ENCODE measurements at regions not wholly inside any gene's neighbourhood (a gene's known extent, or its start where the extent isn't known, plus 50 kb on each side); places are given as distances from the start of the nearest gene placed in this dataset.
A peak's percentile ranks its signal among the peaks of the same experiment; 100 is the strongest.
"Not testable (repeated sequence)": the region's sequence is repeated elsewhere in the genome, so short reads cannot be mapped to it uniquely, and the experiment has no call there.

- H3K36me3 Mint-ChIP-seq (ENCODE audit: unreplicated experiment); H3K4me3 Mint-ChIP-seq (ENCODE audit: unreplicated experiment); H3K9me3 Mint-ChIP-seq (ENCODE audit: unreplicated experiment); H3K4me1 Mint-ChIP-seq (ENCODE audit: low read depth, unreplicated experiment); H3K27me3 Mint-ChIP-seq (ENCODE audit: unreplicated experiment); H3K27ac Mint-ChIP-seq (ENCODE audit: unreplicated experiment); DNase-seq: not testable (repeated sequence)
Measured at GRCh38 chr3:48101301-48101650, 85.1 kb upstream of the MAP4 start.

- H3K4me1 Mint-ChIP-seq (ENCODE audit: low read depth, unreplicated experiment) = peaks cover 7% of the 10 kb centered on the region
- H3K27me3 Mint-ChIP-seq (ENCODE audit: unreplicated experiment) = peaks cover 12% of the 10 kb centered on the region
- no peaks in the 10 kb centered on the region for H3K36me3 Mint-ChIP-seq (ENCODE audit: unreplicated experiment)
Measured at GRCh38 chr3:48092270-48092669, 76.1 kb upstream of the MAP4 start.

GRCh38 chr3:48090166-48090939, 74.1 kb upstream of the MAP4 start:
- H3K27me3 Mint-ChIP-seq (ENCODE audit: unreplicated experiment) = peaks cover 12% of the 10 kb centered on the region
- peaks cover 14% of the 10 kb centered on the region for H3K4me1 Mint-ChIP-seq (ENCODE audit: low read depth, unreplicated experiment)
- H3K36me3 Mint-ChIP-seq (ENCODE audit: unreplicated experiment) = no peaks in the 10 kb centered on the region
- peaks cover 8% of the 10 kb centered on the region for H3K9me3 Mint-ChIP-seq (ENCODE audit: unreplicated experiment)
- no peak for DNase-seq
- H3K4me3 Mint-ChIP-seq (ENCODE audit: unreplicated experiment) = peak overlapping the region; percentile 91
- peak overlapping the region; percentile 96 for H3K27ac Mint-ChIP-seq (ENCODE audit: unreplicated experiment)
- no peak for TF ChIP-seq CTCF (IDR thresholded peaks at IDR 0.05; ENCODE audit: partially characterized antibody, unreplicated experiment)

More at GRCh38 chr3:48092270-48092669, 76.1 kb upstream of the MAP4 start:
- TF ChIP-seq CTCF (IDR thresholded peaks at IDR 0.05; ENCODE audit: partially characterized antibody, unreplicated experiment) = no peak
- Mint-ChIP-seq H3K9me3 (ENCODE audit: unreplicated experiment) (peaks cover 8% of the 10 kb centered on the region), H3K27ac (ENCODE audit: unreplicated experiment) (no peak overlapping the region), H3K4me3 (ENCODE audit: unreplicated experiment) (no peak overlapping the region)
- no peak for DNase-seq

GRCh38 chr3:48088749-48089466, 72.7 kb upstream of the MAP4 start:
- peak overlapping the region; percentile 91 for H3K4me3 Mint-ChIP-seq (ENCODE audit: unreplicated experiment)
- H3K4me1 Mint-ChIP-seq (ENCODE audit: low read depth, unreplicated experiment) = peaks cover 18% of the 10 kb centered on the region
- peak; percentile 98 for DNase-seq
- TF ChIP-seq CTCF (IDR thresholded peaks at IDR 0.05; ENCODE audit: partially characterized antibody, unreplicated experiment) = no peak
- H3K36me3 Mint-ChIP-seq (ENCODE audit: unreplicated experiment) = no peaks in the 10 kb centered on the region
- H3K9me3 Mint-ChIP-seq (ENCODE audit: unreplicated experiment) = peaks cover 8% of the 10 kb centered on the region
- peak overlapping the region; percentile 96 for H3K27ac Mint-ChIP-seq (ENCODE audit: unreplicated experiment)
- peaks cover 12% of the 10 kb centered on the region for H3K27me3 Mint-ChIP-seq (ENCODE audit: unreplicated experiment)

GRCh38 chr3:48088056-48088748, 72.0 kb upstream of the MAP4 start:
- Mint-ChIP-seq H3K27me3 (ENCODE audit: unreplicated experiment) (peaks cover 12% of the 10 kb centered on the region), H3K4me1 (ENCODE audit: low read depth, unreplicated experiment) (peaks cover 18% of the 10 kb centered on the region), H3K4me3 (ENCODE audit: unreplicated experiment) (peak overlapping the region; percentile 99), H3K9me3 (ENCODE audit: unreplicated experiment) (peaks cover 8% of the 10 kb centered on the region), H3K27ac (ENCODE audit: unreplicated experiment) (peak overlapping the region; percentile 98), H3K36me3 (ENCODE audit: unreplicated experiment) (no peaks in the 10 kb centered on the region)
- TF ChIP-seq CTCF (IDR thresholded peaks at IDR 0.05; ENCODE audit: partially characterized antibody, unreplicated experiment) = no peak
- DNase-seq = no peak

Measured in glutamatergic neuron (in vitro differentiated cells).